Pancreas (tissue), 10 donors: ENCODE measurements at regions not wholly inside any gene's neighbourhood (a gene's known extent, or its start where the extent isn't known, plus 50 kb on each side); places are given as distances from the start of the nearest gene placed in this dataset.

Experiments used
- ATAC-seq, 4 donors: fragments of 200-7000 bp; cut with Tn5 transposase; one replicate each; pipeline versions ENCODE4 v1.8.0 to v1.9.1; 2020; ENCODE audit warnings: mild to moderate bottlenecking in 4 of 4, moderate library complexity in 4 of 4
- DNase-seq, 6 donors: peaks; one replicate each; pipeline ENCODE4 v3.0.0-alpha.2; 2020
- FAIRE-seq: peaks from 2 replicates; lab custom pipeline; 2012; peaks lifted over from hg19 to GRCh38; lab: Jason Lieb, UNC
- H3K27ac ChIP-seq, 4 donors: fragments of 200-600 bp; sonication (generic); 1 replicate in 3 of 4; 2 replicates in 1 of 4; pipeline versions ENCODE4 v1.5.0 to v1.8.0; 2020
- H3K27me3 ChIP-seq, 4 donors: fragments of 200-600 bp; one replicate each; pipeline ENCODE4 v1.8.0; 2021
- H3K36me3 ChIP-seq, 3 donors: fragments of 200-600 bp; sonication (generic) in 1 of 3; one replicate each; pipeline versions ENCODE4 v1.5.0 to v1.8.0; 2020 to 2021
- H3K4me1 ChIP-seq, 3 donors: fragments of 200-600 bp; one replicate each; pipeline ENCODE4 v1.8.0; 2021
- H3K4me3 ChIP-seq, 4 donors: fragments of 200-600 bp; sonication (generic) in 2 of 4; one replicate each; pipeline versions ENCODE4 v1.5.0 to v1.8.0; 2020 to 2021
- H3K9me3 ChIP-seq, 4 donors: fragments of 200-600 bp; one replicate each; pipeline ENCODE4 v1.8.0; 2021
- CTCF ChIP-seq, 4 donors: fragments of 200-600 bp; sonication (generic) in 3 of 4; IDR thresholded peaks; one replicate each; pipeline versions ENCODE4 v1.5.0 to v1.8.0; 2021; ENCODE audit warnings: antibody characterized with exemption in 4 of 4
- whole genome bisulfite sequencing, 2 donors: extraction: QIAGEN DNeasy Blood & Tissue Kit; methylation state at CpG; one replicate each; pipeline ENCODE4 v1.1.7; 2013; 5-methylcytosine and 5-hydroxymethylcytosine counted together
- intact Hi-C, 3 donors: fragments of 100-400 bp; cut with DNase I; formaldehyde crosslinking; loops; one replicate each; pipeline versions ENCODE4 v1.11.1 to v1.14.2; 2022
- donor health status: healthy with polysubstance abuse.
- donor health status: DM: no; HTN: no; CAD: no; lungs with moderate emphysema.
- donor health status: DM: no; HTN: no; CAD: no.
- donor health status: control.
- donor health status: control.
- donor health status: Bipolar disorder and iron deficiency.
- donor health status: DM: yes; HTN: yes; CAD: no.
- donor health status: DM: no; HTN: no; CAD: no.
- donor health status: DM: no; HTN: no; CAD: no.
- donor health status: DM: yes; HTN: yes; CAD: no.

GRCh38 chr5:10912435-10912834, 151.4 kb upstream of the DAP start:
- Histone ChIP-seq H3K4me1 (peaks cover 0 to 3% (median 0%) of the 10 kb centered on the region in 3 donors), H3K36me3 (no peaks in the 10 kb centered on the region), H3K9me3 (no peaks in the 10 kb centered on the region), H3K27me3 (peaks cover 0 to 4% (median 0%) of the 10 kb centered on the region in 4 donors), H3K4me3 (no peak overlapping the region), H3K27ac (no peak overlapping the region)
- WGBS, 2 donors: 88 to 93% methylated on average over 2 of the region's 2 CpGs
- ATAC-seq (no peak), FAIRE-seq (no peak), DNase-seq (no peak)
- TF ChIP-seq CTCF (IDR thresholded peaks at IDR 0.05): no peak
- intact Hi-C loops: no loop called here

GRCh38 chr5:10910261-10910660, 149.2 kb upstream of the DAP start:
- FAIRE-seq (no peak), DNase-seq (no peak), ATAC-seq (no peak)
- Histone ChIP-seq H3K27ac (no peak overlapping the region), H3K36me3 (no peaks in the 10 kb centered on the region), H3K27me3 (peaks cover 0 to 4% (median 0%) of the 10 kb centered on the region in 4 donors), H3K9me3 (no peaks in the 10 kb centered on the region), H3K4me1 (peaks cover 0 to 3% (median 0%) of the 10 kb centered on the region in 3 donors), H3K4me3 (no peak overlapping the region)
- WGBS, 2 donors: 81 to 97% methylated on average over 3 of the region's 3 CpGs
- TF ChIP-seq CTCF (IDR thresholded peaks at IDR 0.05): no peak
- intact Hi-C loops: no loop called here

- no peak for TF ChIP-seq CTCF (IDR thresholded peaks at IDR 0.05)
- H3K4me3 ChIP-seq: no peak overlapping the region
- H3K27ac ChIP-seq: no peak overlapping the region
- 61 to 70% methylated on average over 3 of the region's 3 CpGs for WGBS, 2 donors
- H3K4me1 ChIP-seq: no peaks in the 10 kb centered on the region
- no peak for ATAC-seq
- intact Hi-C loops: no loop called here
- H3K9me3 ChIP-seq: no peaks in the 10 kb centered on the region
- H3K27me3 ChIP-seq: no peaks in the 10 kb centered on the region
- no peaks in the 10 kb centered on the region for H3K36me3 ChIP-seq
- DNase-seq: no peak
- no peak for FAIRE-seq
These were observed 143.9 kb upstream of the DAP start for GRCh38 chr5:10904862-10905432.

- DNase-seq (no peak), ATAC-seq (no peak), FAIRE-seq (no peak)
- no peak overlapping the region for H3K4me3 ChIP-seq
- H3K4me1 ChIP-seq: no peaks in the 10 kb centered on the region
- no peaks in the 10 kb centered on the region for H3K27me3 ChIP-seq
- no peak for TF ChIP-seq CTCF (IDR thresholded peaks at IDR 0.05)
- 88 to 100% methylated on average over 2 of the region's 2 CpGs for WGBS, 2 donors
- no peak overlapping the region for H3K27ac ChIP-seq
- intact Hi-C loops: no loop called here
- no peaks in the 10 kb centered on the region for H3K36me3 ChIP-seq
- no peaks in the 10 kb centered on the region for H3K9me3 ChIP-seq
These were observed 142.9 kb upstream of the DAP start for GRCh38 chr5:10903786-10904560.

- H3K4me3 ChIP-seq: no peak overlapping the region
- 71 to 73% methylated on average over 2 of the region's 2 CpGs for WGBS, 2 donors
- no peak for TF ChIP-seq CTCF (IDR thresholded peaks at IDR 0.05)
- intact Hi-C loops: no loop called here
- H3K27ac ChIP-seq: no peak overlapping the region
- no peak for FAIRE-seq
- no peak for ATAC-seq
- H3K4me1 ChIP-seq: no peaks in the 10 kb centered on the region
- no peaks in the 10 kb centered on the region for H3K27me3 ChIP-seq
- DNase-seq: no peak
- no peaks in the 10 kb centered on the region for H3K36me3 ChIP-seq
- H3K9me3 ChIP-seq: no peaks in the 10 kb centered on the region
These were observed 141.1 kb upstream of the DAP start for GRCh38 chr5:10902145-10902544.
